HG03108 (cell line): ENCODE measurements at regions not wholly inside any gene's neighbourhood (a gene's known extent, or its start where the extent isn't known, plus 50 kb on each side); places are given as distances from the start of the nearest gene placed in this dataset.
"Not testable (repeated sequence)": the region's sequence is repeated elsewhere in the genome, so short reads cannot be mapped to it uniquely, and the experiment has no call there.

ENCODE experiments used
- ATAC-seq: cut with Tn5 transposase; IDR thresholded peaks from one replicate; pipeline ENCODE4 v1.9.1; 2021; ENCODE audit warnings: moderate library complexity; ENCODE audit not compliant: unreplicated experiment

GRCh38 chr4:71841336-71841735 is 57.5 kb upstream of the GC start:
- ATAC-seq = no peak

DNA sequence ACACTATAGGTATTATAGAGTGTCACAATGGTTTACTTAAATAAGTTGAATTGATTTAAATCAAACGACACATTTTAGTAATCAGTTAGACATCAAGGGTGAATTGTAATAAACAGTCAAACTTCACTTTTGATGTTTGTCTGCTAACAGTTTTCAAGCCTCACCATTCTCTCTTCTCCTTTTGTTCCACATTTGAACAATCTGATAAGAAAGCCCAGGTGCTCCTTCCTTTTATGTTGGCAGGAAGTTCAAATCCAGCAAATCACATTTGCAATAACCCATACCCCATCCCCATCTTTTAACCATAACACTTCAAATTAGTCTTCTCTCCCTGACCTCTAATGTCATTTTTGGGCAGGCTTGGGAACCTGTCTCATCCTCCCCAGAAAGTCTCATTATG is 63.4 kb upstream of the GC start:
- no peak for ATAC-seq

DNA sequence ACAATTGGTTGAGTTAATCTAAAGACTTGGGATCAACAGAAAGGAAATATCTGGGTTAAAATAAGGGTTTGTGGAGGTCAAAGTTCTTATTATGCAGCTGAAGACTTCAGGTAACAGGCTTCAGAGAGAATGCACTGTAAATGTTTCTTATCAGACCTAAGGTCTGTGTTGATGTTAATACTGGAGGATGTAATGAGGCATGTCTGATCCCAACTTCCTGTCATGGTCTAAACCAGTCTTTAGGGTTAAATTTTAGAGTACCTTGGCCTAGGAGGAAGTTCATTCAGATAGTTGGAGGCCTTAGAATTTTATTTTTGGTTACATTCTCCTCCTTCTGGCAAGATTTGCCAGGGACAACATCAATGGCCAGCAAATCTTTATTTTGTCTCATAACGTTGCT is 72.1 kb upstream of the GC start:
- ATAC-seq = no peak

- no peak for ATAC-seq
These were observed 74.0 kb upstream of the GC start for GRCh38 chr4:71857713-71858451.

DNA sequence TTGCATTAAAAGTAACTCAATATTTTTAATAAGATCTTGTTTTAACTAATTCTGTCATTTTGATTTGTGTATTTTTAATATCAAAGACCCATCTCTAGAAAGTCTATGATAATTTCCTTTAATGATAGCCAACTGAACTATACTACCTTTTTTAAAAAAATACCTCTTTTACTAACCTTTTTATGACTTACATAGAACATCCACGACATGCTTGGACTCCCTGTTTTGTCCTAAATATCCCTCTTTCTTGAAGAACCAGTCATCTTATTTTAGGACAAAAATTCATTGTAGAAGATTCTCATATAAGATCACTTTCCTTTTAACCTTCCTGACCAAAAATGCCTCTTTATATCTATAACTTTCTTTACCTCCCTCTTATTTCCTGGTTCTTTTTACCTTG is 76.8 kb upstream of the GC start:
- ATAC-seq = no peak

GRCh38 chr4:71862315-71862714 is 78.4 kb upstream of the GC start:
- no peak for ATAC-seq

DNA sequence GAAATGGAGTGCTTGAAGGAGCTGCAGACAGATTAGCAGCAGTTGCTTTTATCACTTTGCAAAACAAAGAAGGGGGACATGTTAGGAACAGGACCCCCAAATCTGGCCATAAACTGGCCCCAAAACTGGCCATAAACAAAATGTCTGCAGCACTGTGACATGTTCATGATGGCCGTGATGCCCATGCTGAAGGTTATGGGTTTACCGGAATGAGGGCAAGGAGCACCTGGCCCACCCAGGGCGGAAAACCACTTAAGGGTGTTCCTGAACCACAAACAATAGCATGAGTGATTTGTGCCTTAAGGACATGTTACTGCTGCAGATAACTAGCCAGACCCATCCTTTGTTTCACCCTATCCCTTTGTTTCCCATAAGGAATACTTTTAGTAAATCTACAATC is 79.6 kb upstream of the GC start:
- ATAC-seq = no peak

DNA sequence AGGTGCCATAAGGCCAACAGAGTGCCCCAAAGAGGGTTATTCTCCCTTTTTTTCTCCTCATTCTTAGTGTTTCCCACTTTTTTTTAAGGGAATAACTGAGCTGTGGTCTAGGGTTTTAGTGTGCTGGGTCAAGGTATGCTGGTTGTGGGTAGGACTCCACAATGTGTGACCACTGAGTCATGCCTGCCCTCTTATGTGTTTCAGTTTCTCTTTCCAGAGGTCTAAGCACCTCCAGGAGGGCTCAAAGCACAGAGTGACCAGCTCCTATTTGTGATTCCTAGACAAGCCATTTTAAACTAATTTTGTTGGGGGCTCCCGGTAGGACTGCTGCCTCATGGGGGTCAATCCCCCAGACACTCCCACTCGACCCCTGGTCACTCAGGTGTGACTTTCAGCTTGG is 80.5 kb upstream of the GC start:
- ATAC-seq = no peak

- ATAC-seq = no peak
These were observed 82.5 kb upstream of the GC start for GRCh38 chr4:71866212-71866885.

DNA sequence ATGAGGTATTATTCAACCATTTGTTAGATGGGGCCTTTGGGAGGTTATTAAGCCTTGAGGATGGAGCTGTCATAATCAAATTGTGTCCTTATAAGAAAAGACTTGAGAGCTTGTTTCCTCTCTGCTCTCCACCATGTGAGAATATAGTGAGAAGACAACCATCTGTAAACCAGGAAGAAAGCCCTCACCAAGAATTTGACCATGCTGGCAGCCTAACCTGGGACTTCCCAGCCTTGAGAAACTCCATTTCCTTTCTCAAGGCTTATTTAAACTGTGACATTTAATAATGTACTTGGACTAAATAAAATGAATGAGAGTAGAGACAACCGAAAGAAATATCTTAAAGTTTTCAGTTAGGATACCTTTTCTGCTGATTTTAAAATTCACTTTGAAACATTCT is 83.7 kb upstream of the GC start:
- no peak for ATAC-seq

DNA sequence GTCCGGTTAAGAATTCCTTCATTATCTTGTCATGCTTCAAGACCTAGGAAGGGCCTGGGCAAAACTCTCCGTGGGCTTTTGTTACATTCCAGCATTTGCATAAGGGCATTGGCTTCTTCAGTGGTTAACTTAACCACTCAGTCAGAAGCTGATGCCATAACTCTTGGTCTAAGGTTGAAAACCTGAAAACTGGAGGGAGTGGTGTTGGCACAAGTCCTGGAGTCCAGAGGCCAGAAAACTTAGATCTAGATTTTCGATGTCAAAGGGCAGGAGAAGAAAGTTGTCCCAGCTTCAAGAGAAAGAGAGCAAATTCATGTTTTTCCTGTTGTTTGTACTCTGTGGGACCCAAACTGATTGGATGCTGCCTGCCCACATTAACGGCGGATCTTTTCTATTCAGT is 86.6 kb upstream of the GC start:
- ATAC-seq = no peak

- ATAC-seq = no peak
These were observed 88.3 kb upstream of the GC start for GRCh38 chr4:71872221-71872620.

GRCh38 chr4:71872767-71873415 is 89.0 kb upstream of the GC start:
- ATAC-seq = no peak

- ATAC-seq = no peak
These were observed 94.5 kb upstream of the GC start for GRCh38 chr4:71878376-71878775.

- ATAC-seq = no peak
These were observed 98.4 kb upstream of the GC start for GRCh38 chr4:71882113-71882841.

DNA sequence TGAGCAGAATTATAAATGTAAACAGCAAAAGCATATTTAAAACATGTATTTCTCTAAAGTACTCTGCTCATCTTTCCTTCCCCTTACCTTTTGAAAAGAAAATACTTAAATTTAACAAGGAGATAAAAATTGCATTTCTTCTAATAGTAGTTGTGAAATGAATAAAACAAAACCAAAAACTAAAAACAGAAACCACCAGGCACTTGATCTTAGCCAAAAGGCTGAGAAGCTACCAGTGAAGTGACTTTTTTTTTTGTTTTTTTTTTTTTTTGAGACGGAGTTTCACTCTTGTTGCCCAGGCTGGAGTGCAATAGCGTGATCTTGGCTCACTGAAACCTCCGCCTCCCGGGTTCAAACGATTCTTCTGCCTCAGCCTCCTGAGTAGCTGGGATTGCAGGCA is 116.5 kb upstream of the GC start:
- ATAC-seq = not testable (repeated sequence)

DNA sequence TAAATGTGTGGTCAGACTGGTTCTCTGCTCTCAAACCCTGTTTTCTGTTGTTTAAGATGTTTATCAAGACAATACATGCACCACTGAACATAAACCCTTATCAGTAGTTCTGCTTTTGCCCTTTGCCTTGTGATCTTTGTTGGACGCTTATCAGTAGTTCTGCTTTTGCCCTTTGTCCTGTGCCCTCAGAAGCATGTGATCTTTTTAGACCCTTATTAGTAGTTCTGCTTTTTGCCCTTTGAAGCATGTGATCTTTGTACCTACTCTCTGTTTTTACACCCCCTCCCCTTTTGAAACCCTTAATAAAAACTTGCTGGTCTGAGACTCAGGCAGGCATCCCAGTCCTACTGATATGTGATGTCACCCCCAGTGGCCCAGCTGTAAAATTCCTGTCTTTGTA is 121.7 kb upstream of the GC start:
- not testable (repeated sequence) for ATAC-seq

GRCh38 chr4:71906096-71906495 is 122.2 kb upstream of the GC start:
- ATAC-seq = no peak

DNA sequence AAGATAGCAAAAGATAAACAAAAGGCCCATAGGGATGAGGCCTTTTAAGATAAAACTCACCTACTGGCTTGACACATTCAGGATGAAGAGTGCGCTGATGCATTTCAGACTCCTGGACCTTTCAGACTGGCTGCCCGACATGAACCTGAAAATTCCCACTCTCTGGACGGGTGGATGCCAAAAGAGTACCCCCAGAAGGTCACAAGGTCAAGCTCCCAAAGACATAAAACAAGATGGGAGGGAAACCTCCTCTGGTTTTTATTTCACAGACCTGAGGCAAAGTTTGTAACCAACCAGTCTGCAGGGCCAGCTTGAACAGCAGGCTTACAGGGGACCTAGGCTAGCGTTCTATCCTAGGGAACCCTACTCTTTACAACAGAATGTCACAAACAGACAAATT is 123.2 kb upstream of the GC start:
- ATAC-seq = no peak

DNA sequence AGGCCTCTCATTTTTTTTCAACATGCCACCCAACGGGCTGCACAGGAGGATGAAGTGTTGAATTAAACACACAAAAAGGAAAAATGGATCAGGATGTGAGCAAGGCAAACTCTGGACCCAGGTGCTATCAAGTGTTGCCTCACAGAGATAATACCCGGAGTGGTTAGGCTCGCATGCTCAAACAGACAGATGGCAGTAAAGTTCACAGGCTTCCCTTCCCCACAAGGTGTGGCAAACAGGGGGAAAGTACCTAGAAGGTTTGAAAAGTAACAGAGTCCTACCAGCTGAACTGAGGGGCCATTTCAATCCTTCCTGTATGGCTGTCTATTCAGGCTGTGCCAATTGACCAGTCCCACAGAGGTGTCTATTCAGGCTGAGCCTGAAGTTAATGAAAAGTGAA is 123.9 kb upstream of the GC start:
- peak; percentile 59 for ATAC-seq

DNA sequence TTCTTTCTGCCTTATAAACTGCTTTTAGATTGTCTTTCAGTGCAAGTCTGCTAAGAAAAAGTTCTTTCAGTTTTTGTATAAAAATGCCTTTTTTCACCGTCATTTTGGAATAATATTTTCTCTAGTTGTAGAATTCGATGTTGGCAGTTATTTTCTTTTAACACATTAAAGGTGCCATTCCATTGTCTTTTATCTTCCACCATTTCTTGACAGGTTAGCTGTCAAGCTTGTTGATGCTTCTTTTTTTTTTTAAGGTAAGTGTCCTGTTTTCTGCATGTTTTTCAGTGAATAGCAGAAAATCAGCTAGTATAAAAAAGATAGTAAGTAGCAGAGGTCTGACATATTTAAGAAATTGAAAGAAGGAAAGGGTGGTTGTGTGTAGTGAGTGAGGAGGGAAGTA is 118.5 kb upstream of the NPFFR2 start:
- ATAC-seq = no peak

- no peak for ATAC-seq
These were observed 108.7 kb upstream of the NPFFR2 start for GRCh38 chr4:71923070-71923469.
